GM12878 (cell line): ENCODE measurements at regions not wholly inside any gene's neighbourhood (a gene's known extent, or its start where the extent isn't known, plus 50 kb on each side); places are given as distances from the start of the nearest gene placed in this dataset.

ENCODE experiments used
- CEBPB ChIP-seq, 2 experiments: fragments of 150-350 bp in 1 of 2; IDR thresholded peaks; 2 replicates each; pipeline ENCODE4 v1.6.1; 2012 to 2014; ENCODE audit warnings: low read depth in 2 of 2, low read length in 2 of 2, borderline replicate concordance in 1 of 2, inconsistent platforms in 1 of 2
- CTCF ChIP-seq, 3 experiments: IDR thresholded peaks in 2 of 3; conservative IDR thresholded peaks in 1 of 3; 2 replicates each; pipeline ENCODE4 v1.5.1; 2011; ENCODE audit warnings: low read depth in 3 of 3, low read length in 3 of 3, mild to moderate bottlenecking in 3 of 3, control low read depth in 2 of 3, moderate library complexity in 2 of 3, inconsistent platforms in 1 of 3, mixed read lengths in 1 of 3; ENCODE audit not compliant: control insufficient read depth in 2 of 3, insufficient read depth in 1 of 3; ENCODE audit errors: extremely low read depth in 1 of 3
- EZH2 ChIP-seq: IDR thresholded peaks from 2 replicates; pipeline ENCODE4 v1.6.1; 2012; ENCODE audit warnings: low read depth, mild to moderate bottlenecking, control low read depth, inconsistent platforms, low read length, borderline replicate concordance; ENCODE audit not compliant: control insufficient read depth
- MYC ChIP-seq: IDR thresholded peaks from 2 replicates; pipeline ENCODE4 v1.6.1; 2011; ENCODE audit warnings: mild to moderate bottlenecking, low read length, moderate library complexity, inconsistent platforms; ENCODE audit not compliant: insufficient read depth, insufficient replicate concordance, insufficient read length, severe bottlenecking
- NR2C2 ChIP-seq: IDR thresholded peaks from 2 replicates; pipeline ENCODE4 v1.6.1; 2011; ENCODE audit warnings: borderline replicate concordance, low read depth; ENCODE audit not compliant: control insufficient read depth, insufficient read length
- POLR2A ChIP-seq: IDR thresholded peaks from 2 replicates; pipeline ENCODE4 v1.6.1; 2011; ENCODE audit warnings: low read depth, mild to moderate bottlenecking, low read length
- REST ChIP-seq: IDR thresholded peaks from 2 replicates; pipeline ENCODE4 v1.6.1; 2012; ENCODE audit warnings: mild to moderate bottlenecking, low read depth, low read length
- RFX5 ChIP-seq: IDR thresholded peaks from 2 replicates; pipeline ENCODE4 v1.6.1; 2011; ENCODE audit warnings: low read depth, low read length, improper control_type of control experiment
- TARDBP ChIP-seq: IDR thresholded peaks from 2 replicates; pipeline ENCODE4 v1.6.1; 2016; ENCODE audit warnings: borderline replicate concordance
- USF1 ChIP-seq: IDR thresholded peaks from 2 replicates; pipeline ENCODE4 v1.6.1; 2011; ENCODE audit warnings: borderline replicate concordance, low read depth, mild to moderate bottlenecking, moderate library complexity, mixed read lengths, low read length; ENCODE audit not compliant: insufficient read depth; ENCODE audit errors: extremely low read length
- USF2 ChIP-seq: IDR thresholded peaks from 2 replicates; pipeline ENCODE4 v1.6.1; 2011; ENCODE audit warnings: low read depth, low read length, improper control_type of control experiment, borderline replicate concordance
- ZBTB4 ChIP-seq: fragments of 450-650 bp; formaldehyde crosslinking; IDR thresholded peaks from 2 replicates; pipeline ENCODE4 v1.4.0; 2022; ENCODE audit warnings: mild to moderate bottlenecking, moderate library complexity
- ZNF384 ChIP-seq: IDR thresholded peaks from 2 replicates; pipeline ENCODE4 v1.6.1; 2012; ENCODE audit warnings: low read depth, mild to moderate bottlenecking, low read length, improper control_type of control experiment, borderline replicate concordance
- ZZZ3 ChIP-seq: IDR thresholded peaks from 2 replicates; pipeline ENCODE4 v1.6.1; 2011; ENCODE audit warnings: low read depth; ENCODE audit not compliant: control insufficient read depth, insufficient read length

GRCh38 chr2:6648596-6649247, 217.0 kb downstream of the CMPK2 start:
- no peak for TF ChIP-seq MYC
- TF ChIP-seq CTCF (IDR thresholded peaks at IDR 0.05 in 2 of 3, conservative IDR thresholded peaks at IDR 0.05 in 1 of 3; ENCODE audit: control insufficient read depth in 2 of 3, extremely low read depth in 1 of 3, insufficient read depth in 1 of 3, low read depth in 3 of 3, low read length in 3 of 3), result no peak
- TF ChIP-seq REST, result no peak
- no peak for TF ChIP-seq USF1
- TF ChIP-seq ZZZ3, result no peak
- TF ChIP-seq ZBTB4 (CRISPR knock-in tag), result no peak
- TF ChIP-seq RFX5, result no peak
- no peak for TF ChIP-seq ZNF384
- TF ChIP-seq CEBPB (IDR thresholded peaks at IDR 0.05; ENCODE audit: borderline replicate concordance in 1 of 2, low read depth in 2 of 2, low read length in 2 of 2), result no peak
- TF ChIP-seq USF2, result no peak
- TF ChIP-seq NR2C2, result no peak
- no peak for TF ChIP-seq TARDBP
- no peak for TF ChIP-seq POLR2A
- TF ChIP-seq EZH2, result no peak
